Urinary bladder (tissue), 3 donors: ENCODE measurements at regions not wholly inside any gene's neighbourhood (a gene's known extent, or its start where the extent isn't known, plus 50 kb on each side); places are given as distances from the start of the nearest gene placed in this dataset.
"Not testable (repeated sequence)": the region's sequence is repeated elsewhere in the genome, so short reads cannot be mapped to it uniquely, and the experiment has no call there.

Source experiments
- DNase-seq: peaks from one replicate; pipeline ENCODE4 v3.0.0-alpha.2; 2015; ENCODE audit errors: extremely low spot score
- H3K27ac ChIP-seq: one replicate; pipeline ENCODE4 v1.5.1; 2013; ENCODE audit warnings: low read depth, mild to moderate bottlenecking, moderate library complexity
- H3K36me3 ChIP-seq: one replicate; pipeline ENCODE4 v1.6.1; 2013; ENCODE audit warnings: mild to moderate bottlenecking, moderate library complexity; ENCODE audit not compliant: insufficient read depth
- H3K4me1 ChIP-seq: one replicate; pipeline ENCODE4 v1.6.1; 2013; ENCODE audit warnings: mild to moderate bottlenecking, moderate library complexity; ENCODE audit not compliant: insufficient read depth
- H3K4me3 ChIP-seq: one replicate; pipeline ENCODE4 v1.5.1; 2013; ENCODE audit warnings: low read depth, low read length
- WGBS: extraction: QIAGEN DNeasy Blood & Tissue Kit; methylation state at CpG from one replicate; pipeline ENCODE4 v1.1.7; 2013; 5-methylcytosine and 5-hydroxymethylcytosine counted together
- donor health status: healthy with polysubstance abuse.
- donor health status: healthy.

DNA sequence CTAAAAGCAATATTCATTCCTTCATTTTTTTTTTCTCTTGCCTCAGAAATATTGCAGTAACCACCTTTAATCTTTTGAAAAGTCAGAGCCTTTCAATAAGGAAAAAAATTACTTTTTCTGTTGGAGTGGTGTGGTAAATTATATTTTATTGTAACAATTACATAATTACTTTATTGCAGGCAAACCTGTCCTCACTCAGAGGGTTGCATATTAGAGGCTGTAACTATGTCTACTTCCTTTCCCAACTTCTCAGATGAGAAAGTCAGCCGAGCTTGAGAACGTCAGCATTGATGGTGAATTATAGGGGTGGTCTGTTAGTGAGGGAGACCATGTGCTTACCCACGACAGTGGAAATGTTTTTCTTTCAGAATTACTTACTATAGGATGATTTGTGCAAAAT is 611.8 kb downstream of the KIF4B start:
- H3K27ac ChIP-seq: no peak overlapping the region
- no peaks in the 10 kb centered on the region for H3K36me3 ChIP-seq
- no peak for DNase-seq
- H3K4me3 ChIP-seq: no peak overlapping the region
- WGBS: 44% methylated on average over 3 of the region's 3 CpGs
- no peaks in the 10 kb centered on the region for H3K4me1 ChIP-seq

DNA sequence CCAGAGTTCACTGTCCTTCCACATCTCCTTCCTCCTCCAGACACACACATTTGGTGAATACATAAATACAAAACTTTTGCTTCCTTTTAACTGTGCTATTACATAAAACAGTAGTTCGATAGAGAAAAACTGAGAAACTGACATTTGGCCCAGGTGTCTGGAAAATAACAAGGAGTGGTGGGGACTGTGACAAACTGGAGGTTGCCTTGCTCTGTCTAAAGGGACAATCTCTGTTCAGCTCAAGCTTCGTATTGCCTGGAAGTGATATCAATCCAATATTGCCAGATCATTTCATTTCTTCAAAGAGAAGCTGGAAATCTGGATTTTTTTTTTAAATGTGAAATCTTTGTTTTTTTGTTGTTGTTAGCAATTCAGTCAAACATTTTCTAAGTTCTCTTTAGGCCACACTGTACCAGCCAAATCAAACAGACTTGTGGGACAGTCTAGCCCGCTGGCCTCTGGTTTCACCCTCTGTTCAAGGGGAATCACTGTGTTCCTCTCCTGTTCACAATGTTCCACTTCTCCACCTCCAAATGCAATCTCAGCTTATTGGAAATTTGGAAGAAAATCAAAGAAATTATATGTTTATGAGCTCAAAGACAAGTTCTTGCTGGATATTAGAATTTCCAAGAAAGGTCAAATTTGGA is 612.5 kb downstream of the KIF4B start:
- 86% methylated on average over 3 of the region's 3 CpGs for WGBS
- no peaks in the 10 kb centered on the region for H3K4me1 ChIP-seq
- peak; percentile 21 for DNase-seq
- H3K4me3 ChIP-seq: no peak overlapping the region
- H3K27ac ChIP-seq: no peak overlapping the region
- H3K36me3 ChIP-seq: no peaks in the 10 kb centered on the region

DNA sequence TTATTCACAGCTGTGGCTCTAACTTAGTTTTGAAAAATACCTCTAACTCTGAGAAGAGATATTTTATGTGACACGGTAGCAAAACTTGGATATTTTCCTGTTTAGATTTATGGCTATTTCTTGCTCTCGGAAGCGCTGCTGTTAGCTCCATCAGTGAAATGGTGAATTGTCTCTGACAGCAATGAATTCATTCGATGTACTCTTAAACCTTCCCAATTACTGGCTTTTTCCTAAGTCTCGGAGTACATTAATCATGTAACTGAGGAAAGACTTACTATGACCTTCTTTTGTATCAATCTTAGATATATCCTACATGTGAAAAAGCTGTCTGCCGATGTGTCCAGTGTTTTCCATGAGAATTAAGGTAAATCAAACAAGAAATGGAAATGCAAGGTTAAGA is 613.0 kb downstream of the KIF4B start:
- Histone ChIP-seq H3K27ac (no peak overlapping the region), H3K36me3 (no peaks in the 10 kb centered on the region), H3K4me1 (no peaks in the 10 kb centered on the region), H3K4me3 (no peak overlapping the region)
- no peak for DNase-seq
- WGBS: 72% methylated on average over 6 of the region's 6 CpGs

DNA sequence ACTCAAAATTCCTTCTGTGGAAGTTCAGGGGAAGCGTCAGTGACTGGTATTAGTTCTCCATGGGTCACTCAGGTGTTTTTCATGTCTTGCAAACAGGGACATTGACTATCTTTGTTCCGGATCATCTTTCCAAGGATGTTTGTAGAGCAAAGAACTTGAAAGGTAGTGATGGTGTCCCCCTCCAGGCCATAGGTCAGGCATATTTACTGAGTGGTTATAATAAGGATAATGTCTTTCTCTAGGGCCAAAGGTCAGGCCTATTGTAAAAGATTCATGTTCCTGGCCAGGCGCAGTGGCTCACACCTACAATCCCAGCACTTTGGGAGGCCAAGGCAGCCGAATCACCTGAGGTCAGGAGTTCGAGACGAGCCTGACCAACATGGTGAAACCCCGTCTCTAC is 614.8 kb downstream of the KIF4B start:
- Histone ChIP-seq H3K4me3 (no peak overlapping the region), H3K27ac (no peak overlapping the region), H3K36me3 (no peaks in the 10 kb centered on the region), H3K4me1 (no peaks in the 10 kb centered on the region)
- DNase-seq: no peak
- 91% methylated on average over 7 of the region's 7 CpGs for WGBS

DNA sequence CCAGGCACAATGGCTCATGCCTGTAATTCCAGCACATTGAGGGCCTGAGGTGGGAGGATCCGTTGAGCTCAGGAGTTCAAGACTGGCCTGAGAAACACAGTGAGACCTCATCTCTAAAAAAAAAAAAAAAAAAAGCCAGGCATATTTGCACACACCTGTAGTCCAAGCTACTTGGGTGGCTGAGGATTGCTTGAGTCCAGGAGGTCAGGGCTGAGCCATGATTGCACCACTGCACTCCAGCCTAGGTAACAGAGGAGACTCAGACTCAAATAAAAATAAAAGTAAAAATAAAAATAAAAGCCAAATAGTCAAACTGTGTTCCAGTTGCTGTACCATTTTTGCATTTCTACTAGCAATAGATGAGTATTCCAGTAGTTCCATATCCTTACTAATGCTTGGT is 616.0 kb downstream of the KIF4B start:
- no peak overlapping the region for H3K27ac ChIP-seq
- no peak for DNase-seq
- no peaks in the 10 kb centered on the region for H3K36me3 ChIP-seq
- H3K4me1 ChIP-seq: no peaks in the 10 kb centered on the region
- H3K4me3 ChIP-seq: no peak overlapping the region
- 92% methylated on average over 1 of the region's 1 CpG for WGBS

DNA sequence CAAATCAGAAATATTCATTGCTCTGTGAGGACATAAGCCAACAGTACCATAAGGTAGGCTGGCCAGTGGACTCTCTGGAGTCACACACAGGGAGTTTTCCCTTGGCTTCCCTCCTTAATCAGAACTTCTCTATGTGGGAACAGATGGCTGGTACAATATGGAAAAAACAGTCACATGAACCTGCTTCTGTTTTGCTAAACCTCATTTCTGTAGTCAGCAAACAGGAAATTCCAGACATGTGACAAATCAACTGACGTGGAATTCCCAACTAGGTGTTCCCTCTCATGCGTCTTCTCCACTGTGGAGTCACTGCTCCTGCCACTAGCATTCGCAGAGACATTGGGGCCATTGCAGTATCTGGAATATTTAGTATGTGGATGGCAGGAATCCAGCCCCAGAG is 617.6 kb downstream of the KIF4B start:
- Histone ChIP-seq H3K27ac (no peak overlapping the region), H3K36me3 (no peaks in the 10 kb centered on the region), H3K4me3 (no peak overlapping the region), H3K4me1 (no peaks in the 10 kb centered on the region)
- WGBS: 61% methylated on average over 3 of the region's 3 CpGs
- DNase-seq: no peak

DNA sequence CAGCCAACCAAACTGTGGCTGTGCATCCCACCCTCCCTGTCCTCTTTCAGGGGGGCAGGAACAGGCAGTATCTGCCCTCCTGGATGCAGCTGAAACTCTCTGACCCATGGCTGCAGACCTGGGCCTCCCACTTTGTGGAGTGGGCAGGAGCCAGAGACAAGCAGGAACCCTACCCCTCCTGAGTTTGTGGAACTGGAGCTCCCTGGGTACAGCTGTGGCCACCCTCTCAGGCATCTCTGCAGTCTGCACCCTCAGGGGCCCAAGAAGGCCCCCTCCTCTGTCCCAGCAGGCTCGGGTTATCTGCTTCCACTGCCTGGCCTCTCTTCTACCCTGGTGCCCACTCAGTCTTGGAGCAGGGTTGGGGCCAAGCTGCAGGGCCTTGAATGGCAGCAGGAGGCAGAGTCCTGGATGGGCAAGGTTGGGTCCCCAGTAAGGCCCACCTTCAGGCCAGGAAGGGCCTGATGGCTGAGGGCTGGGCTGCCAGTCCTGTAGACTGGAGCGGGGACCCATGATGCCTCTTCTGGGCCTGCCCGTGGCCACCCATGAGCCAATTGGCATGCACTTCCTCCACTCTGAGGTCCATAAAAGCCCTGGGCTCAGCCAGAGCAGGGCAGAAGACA is 619.9 kb downstream of the KIF4B start:
- DNase-seq: no peak
- Histone ChIP-seq H3K4me1 (no peaks in the 10 kb centered on the region), H3K36me3 (no peaks in the 10 kb centered on the region), H3K4me3 (no peak overlapping the region), H3K27ac (no peak overlapping the region)
- 76% methylated on average over 3 of the region's 3 CpGs for WGBS

DNA sequence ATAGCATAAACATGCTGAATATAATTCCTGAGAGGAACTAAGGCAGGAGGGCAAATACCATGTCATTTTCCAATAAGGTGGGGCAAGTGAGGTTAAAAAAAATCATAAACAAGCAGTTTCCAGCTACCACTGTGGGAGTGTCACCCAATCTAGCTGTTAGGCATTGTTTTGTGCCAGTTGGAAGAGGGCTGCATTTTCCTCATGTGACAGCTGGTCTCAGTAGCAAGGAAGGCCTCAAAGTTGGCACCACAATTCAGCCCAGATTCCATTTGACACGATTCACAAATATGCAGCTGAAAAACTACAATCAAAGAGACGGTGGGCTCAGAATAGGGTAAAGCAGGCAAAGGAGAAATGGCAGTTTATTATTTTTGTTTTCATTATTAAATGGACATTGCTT is 636.1 kb downstream of the KIF4B start:
- no peak overlapping the region for H3K27ac ChIP-seq
- WGBS: 77% methylated on average over 2 of the region's 2 CpGs
- H3K4me1 ChIP-seq: no peaks in the 10 kb centered on the region
- no peak for DNase-seq
- H3K4me3 ChIP-seq: no peak overlapping the region
- H3K36me3 ChIP-seq: no peaks in the 10 kb centered on the region

DNA sequence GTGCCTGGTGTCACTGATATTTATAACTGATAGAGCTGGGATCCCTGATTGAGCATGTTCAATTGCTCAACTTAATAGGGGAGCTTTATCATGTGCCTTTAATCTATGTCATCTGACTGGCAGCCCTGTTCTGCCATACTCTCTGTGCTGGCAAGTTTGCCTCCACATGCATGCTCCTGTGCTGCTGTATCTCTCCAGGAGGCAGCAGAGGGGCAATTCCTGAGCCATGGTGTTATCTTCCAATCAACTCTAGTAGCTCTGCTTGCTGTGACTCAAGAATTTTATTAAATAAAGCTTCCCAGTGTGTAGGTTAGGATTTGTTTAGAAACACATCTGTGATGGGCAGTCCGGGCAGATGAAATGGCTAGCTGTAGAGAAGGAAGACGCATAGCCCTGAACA is 642.0 kb downstream of the KIF4B start:
- Histone ChIP-seq H3K27ac (no peak overlapping the region), H3K36me3 (no peaks in the 10 kb centered on the region), H3K4me3 (no peak overlapping the region), H3K4me1 (no peaks in the 10 kb centered on the region)
- 73% methylated on average over 2 of the region's 2 CpGs for WGBS
- no peak for DNase-seq

DNA sequence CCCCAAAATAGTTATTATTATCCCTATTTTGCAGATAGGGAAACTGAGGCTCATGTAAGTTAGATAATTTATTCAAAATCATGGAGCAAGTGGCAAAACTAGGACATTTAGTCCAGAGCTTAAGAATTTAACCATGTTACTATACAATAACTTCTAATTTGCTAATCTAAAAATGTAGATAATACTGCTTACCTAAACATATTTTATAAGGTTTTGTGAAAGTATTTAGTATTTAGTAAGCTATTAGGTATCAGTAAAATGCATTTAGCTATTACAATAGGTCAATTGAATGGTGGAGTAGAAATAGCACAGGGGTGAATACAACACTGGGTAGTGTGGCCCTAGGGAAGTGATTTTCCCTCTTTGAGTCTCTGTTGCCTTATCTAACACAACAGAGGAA is 648.3 kb downstream of the KIF4B start:
- no peak for DNase-seq
- H3K4me1 ChIP-seq: no peaks in the 10 kb centered on the region
- no peak overlapping the region for H3K27ac ChIP-seq
- no peaks in the 10 kb centered on the region for H3K36me3 ChIP-seq
- no peak overlapping the region for H3K4me3 ChIP-seq

DNA sequence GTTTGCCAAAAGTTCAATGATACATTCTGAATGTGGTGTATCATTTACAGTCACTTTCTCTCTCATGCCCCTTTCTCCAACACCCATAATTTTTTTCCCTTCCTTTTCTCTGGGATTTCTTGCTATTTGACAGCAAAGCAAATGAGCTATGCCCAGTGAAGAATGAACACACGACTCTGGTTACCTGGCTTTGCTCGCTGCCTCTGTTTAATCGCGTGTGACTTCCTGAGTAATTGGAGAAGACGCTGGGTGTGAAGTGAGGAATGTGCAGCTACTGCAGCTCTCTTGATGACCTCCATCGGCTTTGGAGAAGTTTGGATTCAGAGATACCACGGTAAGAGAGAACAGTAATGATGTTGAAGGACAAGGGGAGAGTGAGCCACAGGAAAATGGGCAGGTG is 651.8 kb downstream of the KIF4B start:
- no peak for DNase-seq
- Histone ChIP-seq H3K27ac (no peak overlapping the region), H3K4me1 (no peaks in the 10 kb centered on the region), H3K4me3 (no peak overlapping the region), H3K36me3 (no peaks in the 10 kb centered on the region)
- 60% methylated on average over 7 of the region's 7 CpGs for WGBS

DNA sequence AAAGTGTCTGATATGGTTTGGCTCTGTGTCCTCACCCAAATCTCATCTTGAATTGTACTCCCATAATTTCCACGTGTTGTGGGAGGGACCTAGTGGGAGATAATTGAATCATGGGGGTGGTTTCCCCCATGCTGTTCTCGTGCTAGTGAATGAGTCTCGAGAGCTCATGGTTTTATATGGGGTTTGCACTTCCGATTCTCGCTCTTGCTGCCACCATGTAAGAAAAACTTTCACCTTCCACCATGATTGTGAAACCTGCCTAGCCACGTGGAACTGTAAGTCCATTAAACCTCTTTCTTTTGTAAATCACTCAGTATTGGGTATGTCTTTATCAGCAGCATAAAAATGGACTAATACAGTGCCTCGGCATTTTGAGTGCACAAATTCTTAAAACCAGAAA is 655.0 kb upstream of the SGCD start:
- H3K36me3 ChIP-seq, H3K4me1 ChIP-seq, H3K27ac ChIP-seq, DNase-seq, H3K4me3 ChIP-seq: not testable (repeated sequence)
- 64% methylated on average over 7 of the region's 7 CpGs for WGBS

DNA sequence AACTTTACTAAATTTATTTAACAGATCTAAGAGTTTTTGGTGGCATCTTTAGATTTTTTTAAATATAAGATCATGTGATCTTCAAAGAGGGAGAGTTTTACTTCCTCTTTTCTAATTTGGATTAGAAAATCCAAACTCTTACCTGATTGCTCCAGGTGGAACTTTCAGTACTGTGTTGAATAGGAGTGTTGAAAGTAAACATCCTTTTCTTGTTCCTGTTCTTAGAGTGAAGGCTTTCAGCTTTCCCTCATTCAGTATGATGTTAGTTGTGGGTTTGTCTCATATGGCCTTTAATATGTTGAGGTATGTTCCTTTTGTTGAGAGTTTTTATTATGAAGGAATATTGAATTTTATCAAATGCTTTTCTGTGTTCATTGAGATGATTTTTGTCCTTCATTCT is 650.0 kb upstream of the SGCD start:
- Histone ChIP-seq H3K36me3 (no peaks in the 10 kb centered on the region), H3K27ac (no peak overlapping the region), H3K4me3 (no peak overlapping the region), H3K4me1 (no peaks in the 10 kb centered on the region)
- DNase-seq: no peak

DNA sequence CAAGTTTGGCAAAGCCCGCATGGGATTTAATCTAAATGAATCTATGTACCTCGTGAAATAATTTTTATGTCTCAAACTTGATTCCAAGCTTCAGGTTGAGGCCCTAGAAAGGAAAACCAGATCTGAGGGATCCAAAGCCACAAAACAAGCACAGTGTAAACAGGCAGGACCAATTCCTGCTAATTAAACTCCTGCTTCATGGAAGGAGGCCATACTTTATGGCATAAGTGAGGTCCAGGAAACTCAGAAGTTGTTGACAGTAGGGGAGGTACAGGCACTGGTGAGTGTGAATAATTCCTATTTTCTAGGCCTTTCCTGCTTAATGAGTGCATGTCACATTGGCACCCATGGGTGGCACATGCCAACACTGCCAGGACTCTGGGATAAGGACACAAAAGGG is 648.6 kb upstream of the SGCD start:
- no peak for DNase-seq
- H3K36me3 ChIP-seq: no peaks in the 10 kb centered on the region
- no peak overlapping the region for H3K27ac ChIP-seq
- no peak overlapping the region for H3K4me3 ChIP-seq
- H3K4me1 ChIP-seq: no peaks in the 10 kb centered on the region
- WGBS: 76% methylated on average over 2 of the region's 2 CpGs

DNA sequence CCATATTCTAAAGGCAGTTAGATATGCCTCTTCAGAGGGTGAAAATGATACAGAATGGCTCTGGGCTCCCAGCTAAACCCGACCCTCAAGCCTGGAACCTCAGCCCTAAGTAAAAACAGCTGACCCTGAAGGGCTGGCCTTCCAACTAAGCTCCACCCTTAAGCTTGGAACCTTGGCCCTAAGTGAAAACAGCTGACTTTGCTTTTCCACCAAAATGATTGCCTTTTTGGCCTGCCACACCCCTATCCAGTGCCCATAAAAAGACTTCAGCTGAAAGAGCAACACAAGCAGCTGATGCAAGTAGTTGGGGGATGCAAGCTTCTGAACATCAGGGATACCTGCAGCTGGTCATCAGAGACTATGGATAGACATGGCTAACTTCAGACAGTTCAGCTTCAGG is 647.4 kb upstream of the SGCD start:
- H3K4me1 ChIP-seq: no peaks in the 10 kb centered on the region
- 39% methylated on average over 1 of the region's 1 CpG for WGBS
- H3K4me3 ChIP-seq: no peak overlapping the region
- H3K27ac ChIP-seq: no peak overlapping the region
- no peak for DNase-seq
- H3K36me3 ChIP-seq: no peaks in the 10 kb centered on the region
